ENCODE measurements at regions not wholly inside any gene's neighbourhood (a gene's known extent, or its start where the extent isn't known, plus 50 kb on each side); places are given as distances from the start of the nearest gene placed in this dataset.

GRCh38 chr3:116824208-116824607 is 114.6 kb downstream of the TUSC7 start:
- Mint-ChIP-seq H3K36me3 (no peaks in the 10 kb centered on the region), H3K27me3 (ENCODE audit: low read depth in 3 of 3) (peaks cover 0 to 2% (median 0%) of the 10 kb centered on the region in 3 donors), H3K4me3 (no peak overlapping the region), H3K27ac (no peak overlapping the region), H3K4me1 (no peaks in the 10 kb centered on the region), H3K9me3 (peaks cover 2 to 13% (median 4%) of the 10 kb centered on the region in 6 donors)
- DNase-seq, result no peak

GRCh38 chr3:116833202-116833601 is 123.6 kb downstream of the TUSC7 start:
- no peak overlapping the region for H3K4me3 Mint-ChIP-seq
- H3K27ac Mint-ChIP-seq, result no peak overlapping the region
- H3K36me3 Mint-ChIP-seq, result no peaks in the 10 kb centered on the region
- no peak for DNase-seq
- no peaks in the 10 kb centered on the region for H3K4me1 Mint-ChIP-seq
- H3K9me3 Mint-ChIP-seq, result peaks cover 0 to 27% (median 8%) of the 10 kb centered on the region in 6 donors
- H3K27me3 Mint-ChIP-seq (ENCODE audit: low read depth in 3 of 3), result no peaks in the 10 kb centered on the region

GRCh38 chr3:116834816-116835215 is 125.2 kb downstream of the TUSC7 start:
- no peaks in the 10 kb centered on the region for H3K27me3 Mint-ChIP-seq (ENCODE audit: low read depth in 3 of 3)
- no peak for DNase-seq
- no peaks in the 10 kb centered on the region for H3K4me1 Mint-ChIP-seq
- H3K4me3 Mint-ChIP-seq, result no peak overlapping the region
- no peak overlapping the region for H3K27ac Mint-ChIP-seq
- peaks cover 0 to 26% (median 8%) of the 10 kb centered on the region in 6 donors for H3K9me3 Mint-ChIP-seq
- H3K36me3 Mint-ChIP-seq, result no peaks in the 10 kb centered on the region

GRCh38 chr3:116835658-116836057 is 126.1 kb downstream of the TUSC7 start:
- no peaks in the 10 kb centered on the region for H3K27me3 Mint-ChIP-seq (ENCODE audit: low read depth in 3 of 3)
- H3K4me3 Mint-ChIP-seq, result no peak overlapping the region
- H3K27ac Mint-ChIP-seq, result no peak overlapping the region
- no peak for DNase-seq
- no peaks in the 10 kb centered on the region for H3K4me1 Mint-ChIP-seq
- H3K36me3 Mint-ChIP-seq, result no peaks in the 10 kb centered on the region
- peaks cover 0 to 20% (median 9%) of the 10 kb centered on the region in 6 donors for H3K9me3 Mint-ChIP-seq

- no peaks in the 10 kb centered on the region for H3K4me1 Mint-ChIP-seq
- H3K9me3 Mint-ChIP-seq, result peaks cover 0 to 17% (median 9%) of the 10 kb centered on the region in 6 donors
- H3K27me3 Mint-ChIP-seq (ENCODE audit: low read depth in 3 of 3), result no peaks in the 10 kb centered on the region
- no peak for DNase-seq
- H3K27ac Mint-ChIP-seq, result no peak overlapping the region
- H3K4me3 Mint-ChIP-seq, result no peak overlapping the region
- no peaks in the 10 kb centered on the region for H3K36me3 Mint-ChIP-seq
Observed at GRCh38 chr3:116836286-116836685, 126.7 kb downstream of the TUSC7 start.

- Mint-ChIP-seq H3K36me3 (no peaks in the 10 kb centered on the region), H3K9me3 (peaks cover 0 to 20% (median 9%) of the 10 kb centered on the region in 6 donors), H3K27me3 (ENCODE audit: low read depth in 3 of 3) (no peaks in the 10 kb centered on the region), H3K4me3 (no peak overlapping the region), H3K27ac (no peak overlapping the region), H3K4me1 (no peaks in the 10 kb centered on the region)
- no peak for DNase-seq
Observed at GRCh38 chr3:116837483-116837882, 127.9 kb downstream of the TUSC7 start.

- no peak for DNase-seq
- H3K9me3 Mint-ChIP-seq, result peaks cover 3 to 13% (median 5%) of the 10 kb centered on the region in 6 donors
Observed at GRCh38 chr3:116841003-116841735, 131.6 kb downstream of the TUSC7 start.

GRCh38 chr3:116842254-116842957 is 132.8 kb downstream of the TUSC7 start:
- Mint-ChIP-seq H3K36me3 (peaks cover 0 to 4% (median 3%) of the 10 kb centered on the region in 3 donors), H3K27ac (no peak overlapping the region), H3K9me3 (peaks cover 5 to 16% (median 6%) of the 10 kb centered on the region in 6 donors), H3K4me3 (no peak overlapping the region), H3K27me3 (ENCODE audit: low read depth in 3 of 3) (no peaks in the 10 kb centered on the region), H3K4me1 (no peaks in the 10 kb centered on the region)
- DNase-seq, result no peak

More at GRCh38 chr3:116841003-116841735, 131.6 kb downstream of the TUSC7 start:
- no peak overlapping the region for H3K27ac Mint-ChIP-seq
- no peaks in the 10 kb centered on the region for H3K27me3 Mint-ChIP-seq (ENCODE audit: low read depth in 3 of 3)
- peaks cover 0 to 4% (median 3%) of the 10 kb centered on the region in 3 donors for H3K36me3 Mint-ChIP-seq
- no peak overlapping the region for H3K4me3 Mint-ChIP-seq
- no peaks in the 10 kb centered on the region for H3K4me1 Mint-ChIP-seq

- Mint-ChIP-seq H3K4me1 (no peaks in the 10 kb centered on the region), H3K4me3 (no peak overlapping the region), H3K27ac (no peak overlapping the region), H3K36me3 (peaks cover 0 to 4% (median 3%) of the 10 kb centered on the region in 3 donors), H3K9me3 (peaks cover 3 to 37% (median 12%) of the 10 kb centered on the region in 6 donors), H3K27me3 (ENCODE audit: low read depth in 3 of 3) (peaks cover 0 to 3% (median 0%) of the 10 kb centered on the region in 3 donors)
- no peak for DNase-seq
Observed at GRCh38 chr3:116848248-116848829, 138.8 kb downstream of the TUSC7 start.

GRCh38 chr3:116849261-116849688 is 139.7 kb downstream of the TUSC7 start:
- Mint-ChIP-seq H3K4me3 (no peak overlapping the region), H3K27ac (no peak overlapping the region), H3K4me1 (no peaks in the 10 kb centered on the region), H3K9me3 (peaks cover 3 to 38% (median 14%) of the 10 kb centered on the region in 6 donors), H3K27me3 (ENCODE audit: low read depth in 3 of 3) (peaks cover 0 to 3% (median 0%) of the 10 kb centered on the region in 3 donors), H3K36me3 (peaks cover 0 to 4% (median 3%) of the 10 kb centered on the region in 3 donors)
- no peak for DNase-seq

- Mint-ChIP-seq H3K36me3 (no peaks in the 10 kb centered on the region), H3K27ac (no peak overlapping the region), H3K27me3 (ENCODE audit: low read depth in 3 of 3) (peaks cover 0 to 3% (median 0%) of the 10 kb centered on the region in 3 donors), H3K4me3 (no peak overlapping the region), H3K4me1 (no peaks in the 10 kb centered on the region), H3K9me3 (peaks cover 0 to 28% (median 10%) of the 10 kb centered on the region in 6 donors)
- no peak for DNase-seq
Observed at GRCh38 chr3:116852803-116853202, 143.2 kb downstream of the TUSC7 start.

GRCh38 chr3:116863270-116863770 is 153.7 kb downstream of the TUSC7 start:
- DNase-seq, result no peak
- Mint-ChIP-seq H3K27me3 (ENCODE audit: low read depth in 3 of 3) (no peaks in the 10 kb centered on the region), H3K9me3 (peaks cover 0 to 2% (median 0%) of the 10 kb centered on the region in 6 donors), H3K36me3 (no peaks in the 10 kb centered on the region), H3K27ac (no peak overlapping the region), H3K4me3 (no peak overlapping the region), H3K4me1 (no peaks in the 10 kb centered on the region)

- Mint-ChIP-seq H3K27me3 (ENCODE audit: low read depth in 3 of 3) (no peaks in the 10 kb centered on the region), H3K27ac (no peak overlapping the region), H3K4me1 (no peaks in the 10 kb centered on the region), H3K36me3 (no peaks in the 10 kb centered on the region), H3K9me3 (peaks cover 0 to 4% (median 1%) of the 10 kb centered on the region in 6 donors), H3K4me3 (no peak overlapping the region)
- DNase-seq, result no peak
Observed at GRCh38 chr3:116863822-116864589, 154.4 kb downstream of the TUSC7 start.
